GM23338 (cell line): ENCODE measurements at regions not wholly inside any gene's neighbourhood (a gene's known extent, or its start where the extent isn't known, plus 50 kb on each side); places are given as distances from the start of the nearest gene placed in this dataset.

Experiments
- CREB1 ChIP-seq: fragments of 250-450 bp; sonication (Bioruptor Pico); IDR thresholded peaks from 2 replicates; pipeline ENCODE4 v1.5.0; 2020; ENCODE audit warnings: low read depth, mild to moderate bottlenecking, moderate library complexity
- EZH2 ChIP-seq: fragments of 200-600 bp; sonication (generic); IDR thresholded peaks from one replicate; pipeline ENCODE4 v1.8.0; 2017; ENCODE audit warnings: antibody characterized with exemption, mild to moderate bottlenecking, low read depth; ENCODE audit not compliant: unreplicated experiment
- EZH2phosphoT487 ChIP-seq: fragments of 200-600 bp; sonication (generic); IDR thresholded peaks from one replicate; pipeline ENCODE4 v1.8.1; 2018; ENCODE audit warnings: antibody characterized with exemption; ENCODE audit not compliant: unreplicated experiment
- JUNB ChIP-seq: IDR thresholded peaks from one replicate; pipeline ENCODE4 v1.6.1; 2016; ENCODE audit warnings: antibody characterized with exemption; ENCODE audit not compliant: unreplicated experiment
- NANOG ChIP-seq: IDR thresholded peaks from 2 replicates; pipeline ENCODE4 v1.6.1; 2016; ENCODE audit warnings: antibody characterized with exemption, borderline replicate concordance
- POLR2AphosphoS5 ChIP-seq: IDR thresholded peaks from 2 replicates; pipeline ENCODE4 v1.6.1; 2016; ENCODE audit warnings: antibody characterized with exemption, low read depth
- REST ChIP-seq: IDR thresholded peaks from one replicate; pipeline ENCODE4 v1.6.1; 2018; ENCODE audit warnings: antibody characterized with exemption; ENCODE audit not compliant: unreplicated experiment
- ZNF114 ChIP-seq: fragments of 250-450 bp; sonication (Bioruptor Pico); IDR thresholded peaks from 2 replicates; pipeline ENCODE4 v1.5.0; 2020; ENCODE audit warnings: mild to moderate bottlenecking, moderate library complexity
- ZNF331 ChIP-seq: fragments of 250-450 bp; sonication (Bioruptor Pico); IDR thresholded peaks from 2 replicates; pipeline ENCODE4 v1.5.0; 2020; ENCODE audit warnings: low read depth, mild to moderate bottlenecking, moderate library complexity
- ZNF462 ChIP-seq: fragments of 250-450 bp; sonication (Bioruptor Pico); IDR thresholded peaks from 2 replicates; pipeline ENCODE4 v1.5.0; 2020; ENCODE audit warnings: mild to moderate bottlenecking, moderate library complexity
- TF ChIP-seq, protein P1 (sequence below), 2 experiments: fragments of 200-600 bp in 1 of 2; sonication (generic) in 1 of 2; conservative IDR thresholded peaks; 2 replicates each; pipeline versions ENCODE4 v1.5.1 to v1.6.1; 2016 to 2017; ENCODE audit warnings: antibody characterized with exemption in 2 of 2, low read depth in 2 of 2, mild to moderate bottlenecking in 2 of 2, moderate library complexity in 1 of 2
- TF ChIP-seq, protein P2 (sequence below): IDR thresholded peaks from 2 replicates; pipeline ENCODE4 v1.6.1; 2016; ENCODE audit warnings: antibody characterized with exemption

DNA sequence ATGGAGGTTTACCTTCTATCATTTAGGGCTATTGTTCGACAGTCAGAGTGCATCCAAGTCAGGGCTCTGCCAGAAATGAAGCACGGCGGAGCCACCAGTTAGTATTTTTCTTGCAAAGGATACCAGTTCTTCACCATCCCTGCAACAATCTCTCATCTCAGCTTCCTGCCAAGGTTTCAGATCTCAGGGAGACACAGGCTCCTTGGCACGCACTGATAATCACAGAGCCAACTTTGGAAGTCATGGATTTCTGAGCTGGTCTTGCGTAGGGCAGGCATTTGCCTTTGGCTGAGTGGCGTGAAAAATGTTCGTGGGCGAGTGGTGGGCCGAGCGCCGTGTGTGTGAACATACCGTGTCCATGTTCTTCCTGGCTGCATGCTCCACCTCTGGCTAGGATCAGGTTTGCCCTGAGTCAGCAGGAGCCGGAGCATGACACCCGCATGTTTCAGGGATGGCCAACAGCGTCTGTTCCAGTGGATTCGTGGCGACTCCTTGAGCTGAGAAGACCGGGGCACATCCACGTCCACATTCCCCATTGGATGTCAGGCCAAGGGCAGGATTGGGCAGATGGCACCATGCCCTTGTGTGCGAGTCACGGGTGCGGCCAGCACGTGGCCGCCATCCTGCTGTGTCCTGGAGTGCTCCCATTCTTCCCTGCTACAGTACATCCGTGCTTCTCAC lies 118.5 kb upstream of the C1orf174 start:
- TF ChIP-seq EZH2: no peak
- TF ChIP-seq, protein P1, sequence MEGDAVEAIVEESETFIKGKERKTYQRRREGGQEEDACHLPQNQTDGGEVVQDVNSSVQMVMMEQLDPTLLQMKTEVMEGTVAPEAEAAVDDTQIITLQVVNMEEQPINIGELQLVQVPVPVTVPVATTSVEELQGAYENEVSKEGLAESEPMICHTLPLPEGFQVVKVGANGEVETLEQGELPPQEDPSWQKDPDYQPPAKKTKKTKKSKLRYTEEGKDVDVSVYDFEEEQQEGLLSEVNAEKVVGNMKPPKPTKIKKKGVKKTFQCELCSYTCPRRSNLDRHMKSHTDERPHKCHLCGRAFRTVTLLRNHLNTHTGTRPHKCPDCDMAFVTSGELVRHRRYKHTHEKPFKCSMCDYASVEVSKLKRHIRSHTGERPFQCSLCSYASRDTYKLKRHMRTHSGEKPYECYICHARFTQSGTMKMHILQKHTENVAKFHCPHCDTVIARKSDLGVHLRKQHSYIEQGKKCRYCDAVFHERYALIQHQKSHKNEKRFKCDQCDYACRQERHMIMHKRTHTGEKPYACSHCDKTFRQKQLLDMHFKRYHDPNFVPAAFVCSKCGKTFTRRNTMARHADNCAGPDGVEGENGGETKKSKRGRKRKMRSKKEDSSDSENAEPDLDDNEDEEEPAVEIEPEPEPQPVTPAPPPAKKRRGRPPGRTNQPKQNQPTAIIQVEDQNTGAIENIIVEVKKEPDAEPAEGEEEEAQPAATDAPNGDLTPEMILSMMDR (conservative IDR thresholded peaks at IDR 0.05; ENCODE audit: low read depth in 2 of 2): no peak
- TF ChIP-seq REST: no peak
- no peak for TF ChIP-seq POLR2AphosphoS5
- no peak for TF ChIP-seq CREB1
- no peak for TF ChIP-seq EZH2phosphoT487
- no peak for TF ChIP-seq ZNF331 (CRISPR knock-in tag)
- no peak for TF ChIP-seq JUNB
- no peak for TF ChIP-seq ZNF462
- TF ChIP-seq NANOG: no peak
- TF ChIP-seq, protein P2, sequence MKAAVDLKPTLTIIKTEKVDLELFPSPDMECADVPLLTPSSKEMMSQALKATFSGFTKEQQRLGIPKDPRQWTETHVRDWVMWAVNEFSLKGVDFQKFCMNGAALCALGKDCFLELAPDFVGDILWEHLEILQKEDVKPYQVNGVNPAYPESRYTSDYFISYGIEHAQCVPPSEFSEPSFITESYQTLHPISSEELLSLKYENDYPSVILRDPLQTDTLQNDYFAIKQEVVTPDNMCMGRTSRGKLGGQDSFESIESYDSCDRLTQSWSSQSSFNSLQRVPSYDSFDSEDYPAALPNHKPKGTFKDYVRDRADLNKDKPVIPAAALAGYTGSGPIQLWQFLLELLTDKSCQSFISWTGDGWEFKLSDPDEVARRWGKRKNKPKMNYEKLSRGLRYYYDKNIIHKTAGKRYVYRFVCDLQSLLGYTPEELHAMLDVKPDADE: no peak
- no peak for TF ChIP-seq ZNF114 (CRISPR knock-in tag)
